ENCODE measurements at regions not wholly inside any gene's neighbourhood (a gene's known extent, or its start where the extent isn't known, plus 50 kb on each side); places are given as distances from the start of the nearest gene placed in this dataset.
A peak's percentile ranks its signal among the peaks of the same experiment; 100 is the strongest.

DNA sequence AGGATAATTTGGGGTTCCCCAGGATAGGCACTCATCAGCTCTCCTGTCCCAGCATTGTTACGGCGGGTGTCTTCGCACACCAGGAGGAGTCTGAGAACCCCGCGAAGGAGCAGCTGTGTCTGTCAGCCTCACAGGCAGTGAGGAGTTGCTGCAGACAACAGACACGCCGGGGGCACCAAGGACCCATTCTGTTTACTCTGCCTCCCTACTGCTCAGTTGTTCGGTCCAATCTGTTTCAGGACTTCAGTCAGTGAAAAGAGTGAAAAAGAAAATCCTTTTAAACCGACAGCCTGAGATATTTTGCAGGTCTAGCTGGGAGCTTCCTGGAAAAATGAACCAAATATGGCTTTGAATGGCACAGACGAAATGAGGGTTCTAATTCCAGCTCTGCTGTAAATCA, 288.4 kb downstream of the OMA1 start:
- DNase-seq (ENCODE audit: low read depth), result no peak
- no peak overlapping the region for H3K4me3 ChIP-seq (ENCODE audit: low read depth, low read length)
- TF ChIP-seq, protein P1, sequence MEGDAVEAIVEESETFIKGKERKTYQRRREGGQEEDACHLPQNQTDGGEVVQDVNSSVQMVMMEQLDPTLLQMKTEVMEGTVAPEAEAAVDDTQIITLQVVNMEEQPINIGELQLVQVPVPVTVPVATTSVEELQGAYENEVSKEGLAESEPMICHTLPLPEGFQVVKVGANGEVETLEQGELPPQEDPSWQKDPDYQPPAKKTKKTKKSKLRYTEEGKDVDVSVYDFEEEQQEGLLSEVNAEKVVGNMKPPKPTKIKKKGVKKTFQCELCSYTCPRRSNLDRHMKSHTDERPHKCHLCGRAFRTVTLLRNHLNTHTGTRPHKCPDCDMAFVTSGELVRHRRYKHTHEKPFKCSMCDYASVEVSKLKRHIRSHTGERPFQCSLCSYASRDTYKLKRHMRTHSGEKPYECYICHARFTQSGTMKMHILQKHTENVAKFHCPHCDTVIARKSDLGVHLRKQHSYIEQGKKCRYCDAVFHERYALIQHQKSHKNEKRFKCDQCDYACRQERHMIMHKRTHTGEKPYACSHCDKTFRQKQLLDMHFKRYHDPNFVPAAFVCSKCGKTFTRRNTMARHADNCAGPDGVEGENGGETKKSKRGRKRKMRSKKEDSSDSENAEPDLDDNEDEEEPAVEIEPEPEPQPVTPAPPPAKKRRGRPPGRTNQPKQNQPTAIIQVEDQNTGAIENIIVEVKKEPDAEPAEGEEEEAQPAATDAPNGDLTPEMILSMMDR (IDR thresholded peaks at IDR 0.05; ENCODE audit: low read depth, low read length, missing control alignments), result no peak
- in situ Hi-C loops (cut with HindIII; ENCODE audit: low sequenced_read_pairs), result no loop called here

DNA sequence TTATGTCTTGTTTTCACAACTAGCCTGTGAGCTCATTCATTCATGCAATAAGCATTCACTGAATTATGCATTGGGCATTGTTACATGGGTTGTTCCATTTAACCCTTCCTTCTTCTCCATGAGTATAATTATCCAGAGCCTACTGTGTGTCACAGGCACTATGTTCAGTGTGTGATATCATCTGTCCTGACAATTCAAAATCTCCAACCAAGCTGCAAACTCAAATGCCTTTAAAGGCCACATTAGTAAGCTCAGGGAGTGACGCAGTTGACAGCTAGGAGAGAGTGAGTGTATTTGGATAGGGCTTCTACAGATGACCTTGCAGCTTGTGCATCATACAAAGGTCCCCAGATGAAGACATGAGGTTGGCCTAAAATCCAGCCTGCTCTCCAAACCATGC, 289.5 kb downstream of the OMA1 start:
- TF ChIP-seq, protein P1 (IDR thresholded peaks at IDR 0.05; ENCODE audit: low read depth, low read length, missing control alignments), result no peak
- no peak for DNase-seq (ENCODE audit: low read depth)
- in situ Hi-C loops (cut with HindIII; ENCODE audit: low sequenced_read_pairs), result no loop called here

DNA sequence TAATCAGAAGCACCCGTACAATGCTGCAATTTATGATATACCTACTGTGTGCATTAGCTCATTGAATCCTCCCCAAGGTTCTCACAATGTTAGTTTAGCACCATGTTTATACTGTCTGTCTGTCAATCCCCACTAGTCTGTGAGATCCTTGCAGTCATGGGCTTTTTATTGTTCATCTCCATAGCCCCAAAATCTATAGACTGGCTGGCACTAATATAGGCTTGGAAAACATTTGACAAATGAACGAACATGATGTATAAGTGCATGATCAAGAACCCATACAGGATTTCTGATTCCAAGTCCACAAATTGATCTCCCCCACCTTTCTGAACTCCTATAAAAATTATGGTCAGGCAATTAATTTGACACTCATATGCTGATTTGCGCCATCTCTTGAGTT, 290.0 kb downstream of the OMA1 start:
- in situ Hi-C loops (cut with HindIII; ENCODE audit: low sequenced_read_pairs), result no loop called here
- no peak for DNase-seq (ENCODE audit: low read depth)
- no peak overlapping the region for H3K4me3 ChIP-seq (ENCODE audit: low read depth, low read length)
- TF ChIP-seq, protein P1 (IDR thresholded peaks at IDR 0.05; ENCODE audit: low read depth, low read length, missing control alignments), result no peak

More for the DNA sequence above, 289.5 kb downstream of the OMA1 start:
- no peak overlapping the region for H3K4me3 ChIP-seq (ENCODE audit: low read depth, low read length)

DNA sequence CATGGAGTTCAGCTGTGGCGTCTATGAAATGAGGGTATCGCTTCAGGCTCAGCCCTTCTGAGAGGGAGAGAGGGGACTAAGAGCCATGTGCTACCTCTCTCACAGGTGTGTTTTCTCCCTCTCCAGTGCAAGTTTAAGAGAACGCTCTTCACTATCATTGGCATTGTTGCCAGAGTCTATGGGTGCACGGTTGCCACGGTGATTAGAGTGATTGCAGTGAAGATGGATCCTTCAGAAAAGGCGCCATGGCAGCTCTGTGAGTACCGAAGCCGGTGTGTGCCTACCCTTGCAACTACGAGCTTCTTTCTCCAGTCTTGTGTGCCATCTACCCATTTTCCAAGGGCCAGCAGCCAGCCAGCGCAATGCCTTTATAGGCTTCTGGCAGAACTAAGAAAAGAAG, 290.5 kb downstream of the OMA1 start:
- in situ Hi-C loops (cut with HindIII; ENCODE audit: low sequenced_read_pairs), result no loop called here
- H3K4me3 ChIP-seq (ENCODE audit: low read depth, low read length), result no peak overlapping the region

DNA sequence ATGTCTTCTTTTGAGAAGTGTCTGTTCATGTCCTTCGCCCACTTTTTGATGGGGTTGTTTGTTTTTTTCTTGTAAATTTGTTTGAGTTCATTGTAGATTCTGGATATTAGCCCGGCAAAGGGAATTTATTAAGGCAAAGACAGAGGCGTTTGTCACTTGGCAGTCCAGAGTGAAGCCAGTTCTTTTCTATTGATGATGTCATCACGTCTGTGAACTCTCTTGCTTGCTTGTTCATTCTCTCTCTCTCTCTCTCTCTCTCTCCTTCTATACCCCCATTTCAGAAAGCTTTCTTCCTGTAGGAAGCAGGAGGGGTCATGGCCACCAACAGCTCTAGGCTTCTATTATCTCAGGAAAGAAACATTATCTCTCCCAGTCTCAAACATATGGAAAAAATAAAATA, 291.3 kb downstream of the OMA1 start:
- H3K4me3 ChIP-seq (ENCODE audit: low read depth, low read length), result no peak overlapping the region
- DNase-seq (ENCODE audit: low read depth), result no peak
- TF ChIP-seq, protein P1 (IDR thresholded peaks at IDR 0.05; ENCODE audit: low read depth, low read length, missing control alignments), result no peak
- in situ Hi-C loops (cut with HindIII; ENCODE audit: low sequenced_read_pairs), result no loop called here

More for the DNA sequence above, 290.5 kb downstream of the OMA1 start:
- TF ChIP-seq, protein P1 (IDR thresholded peaks at IDR 0.05; ENCODE audit: low read depth, low read length, missing control alignments), result no peak
- DNase-seq (ENCODE audit: low read depth), result no peak

DNA sequence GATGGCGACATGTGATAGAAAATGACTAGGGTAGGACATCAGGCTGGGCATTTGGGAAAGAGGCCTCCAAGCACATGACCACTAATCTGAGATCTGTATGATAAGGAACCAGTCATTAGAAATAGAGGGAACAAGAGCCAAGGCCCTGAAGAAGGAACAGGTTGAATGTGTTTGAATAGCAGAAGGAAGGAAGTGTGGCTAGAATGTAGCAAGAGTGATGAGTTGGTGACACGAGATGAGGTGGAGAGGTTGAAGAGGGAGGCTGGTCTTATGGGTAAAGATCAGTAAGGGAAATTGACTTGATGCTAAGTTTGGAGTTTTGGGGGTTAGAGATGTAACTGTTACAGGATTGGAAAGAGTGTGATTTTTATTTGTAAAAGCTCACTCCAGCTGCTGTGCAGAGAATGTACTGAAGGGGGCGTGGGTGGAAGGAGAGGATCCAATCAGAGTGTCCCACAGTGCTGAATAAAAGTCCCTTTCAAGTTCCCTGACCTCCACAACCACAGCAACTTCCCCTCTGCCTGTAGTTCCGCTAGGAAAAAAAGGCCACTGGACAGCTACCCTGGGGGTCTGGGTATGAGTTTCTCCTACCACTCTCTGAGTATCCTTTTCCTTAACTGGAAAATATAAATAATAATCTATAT, 295.0 kb downstream of the OMA1 start:
- DNase-seq (ENCODE audit: low read depth), result no peak
- in situ Hi-C loops (cut with HindIII; ENCODE audit: low sequenced_read_pairs), result no loop called here
- TF ChIP-seq, protein P1 (IDR thresholded peaks at IDR 0.05; ENCODE audit: low read depth, low read length, missing control alignments), result peak; percentile 14
- no peak overlapping the region for H3K4me3 ChIP-seq (ENCODE audit: low read depth, low read length)

Data from astrocyte of the cerebellum (primary cell).